Epithelial cell of proximal tubule (primary cell): ENCODE measurements at regions not wholly inside any gene's neighbourhood (a gene's known extent, or its start where the extent isn't known, plus 50 kb on each side); places are given as distances from the start of the nearest gene placed in this dataset.

Experiments used
- DNase-seq: peaks from one replicate; pipeline ENCODE4 v3.0.0-alpha.2; 2011; ENCODE audit warnings: low read depth
- H3K4me3 ChIP-seq: 2 replicates; pipeline ENCODE4 v1.5.1; 2011; ENCODE audit warnings: low read depth, mild to moderate bottlenecking, low read length
- CTCF ChIP-seq: conservative IDR thresholded peaks from 2 replicates; pipeline ENCODE4 v1.5.1; 2012; ENCODE audit warnings: low read depth, mild to moderate bottlenecking, low read length

- no peak for DNase-seq
- H3K4me3 ChIP-seq: no peak overlapping the region
- no peak for TF ChIP-seq CTCF
Measured at GRCh38 chr2:417662-418061, 129.8 kb upstream of the ALKAL2 start.

DNA sequence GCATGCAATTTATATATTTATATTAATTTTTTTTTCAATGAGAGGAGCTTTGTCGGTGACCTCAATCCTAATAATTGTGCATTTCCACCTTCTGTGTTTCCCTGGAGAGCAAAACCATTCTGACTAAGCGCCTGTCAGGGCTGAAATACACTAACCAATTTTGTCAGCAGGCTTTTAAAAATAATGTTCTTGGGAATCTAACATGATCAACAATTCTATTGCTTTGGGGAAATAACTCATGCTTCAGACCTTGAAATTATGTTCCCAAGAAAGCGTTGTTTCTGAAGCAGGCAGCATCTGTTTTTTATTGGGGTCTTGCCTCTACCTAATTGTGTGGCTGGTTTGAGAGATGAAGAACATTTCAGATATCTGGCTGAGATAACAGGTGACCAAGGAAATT lies 129.1 kb upstream of the ALKAL2 start:
- no peak overlapping the region for H3K4me3 ChIP-seq
- TF ChIP-seq CTCF: no peak
- DNase-seq: no peak

GRCh38 chr2:415986-416610 lies 128.2 kb upstream of the ALKAL2 start:
- H3K4me3 ChIP-seq: no peak overlapping the region
- no peak for DNase-seq
- no peak for TF ChIP-seq CTCF

DNA sequence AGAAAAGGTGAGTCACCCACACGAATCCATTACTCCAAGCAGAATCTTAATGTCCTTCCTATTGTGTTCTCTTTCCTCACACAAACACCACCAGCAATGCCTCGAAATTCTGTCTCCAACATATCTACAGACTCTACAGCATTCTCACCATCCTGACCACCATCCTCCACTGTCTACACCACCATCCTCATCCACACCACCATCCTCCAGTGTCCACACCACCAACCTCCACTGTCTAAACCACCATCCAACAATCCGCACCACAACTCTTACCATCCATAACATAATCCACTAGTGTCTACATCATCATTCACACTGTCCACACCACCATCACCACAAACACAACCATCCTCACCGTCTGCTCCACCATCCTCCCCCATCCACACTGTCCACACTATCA lies 121.6 kb upstream of the ALKAL2 start:
- DNase-seq: no peak
- no peak overlapping the region for H3K4me3 ChIP-seq
- TF ChIP-seq CTCF: no peak

GRCh38 chr2:407630-408029 lies 119.7 kb upstream of the ALKAL2 start:
- TF ChIP-seq CTCF: no peak
- no peak overlapping the region for H3K4me3 ChIP-seq

GRCh38 chr2:406876-407275 lies 119.0 kb upstream of the ALKAL2 start:
- no peak for DNase-seq
- TF ChIP-seq CTCF: no peak
- H3K4me3 ChIP-seq: no peak overlapping the region

More at GRCh38 chr2:407630-408029, 119.7 kb upstream of the ALKAL2 start:
- DNase-seq: no peak

GRCh38 chr2:406231-406630 lies 118.3 kb upstream of the ALKAL2 start:
- TF ChIP-seq CTCF: no peak
- no peak overlapping the region for H3K4me3 ChIP-seq
- no peak for DNase-seq
